K562 (cell line): ENCODE measurements at regions not wholly inside any gene's neighbourhood (a gene's known extent, or its start where the extent isn't known, plus 50 kb on each side); places are given as distances from the start of the nearest gene placed in this dataset.

Source experiments
- GATA2 ChIP-seq: sonication (generic); formaldehyde crosslinking; IDR thresholded peaks from 2 replicates; pipeline ENCODE4 v1.4.0; 2020; ENCODE audit warnings: mild to moderate bottlenecking, missing genetic modification reagents
- MAFK ChIP-seq: IDR thresholded peaks from 2 replicates; pipeline ENCODE4 v1.6.1; 2011; ENCODE audit warnings: low read length, improper control_type of control experiment
- OTX1 ChIP-seq: fragments of 450-650 bp; formaldehyde crosslinking; IDR thresholded peaks from 2 replicates; pipeline ENCODE4 v1.4.0; 2022; ENCODE audit warnings: mild to moderate bottlenecking
- POLR2A ChIP-seq: fragments of 450-650 bp; conservative IDR thresholded peaks from 2 replicates; pipeline ENCODE4 v1.6.1; 2016
- TF ChIP-seq, protein P1 (sequence below): sonication (generic); formaldehyde crosslinking; IDR thresholded peaks from 2 replicates; pipeline ENCODE4 v1.8.0; 2022; ENCODE audit warnings: mild to moderate bottlenecking, low read depth, missing genetic modification reagents

GRCh38 chr2:176653479-176654443 is 384.5 kb downstream of the MTX2 start:
- TF ChIP-seq POLR2A (no peak), OTX1 (CRISPR knock-in tag) (no peak), GATA2 (CRISPR knock-in tag) (no peak), MAFK (no peak)
- TF ChIP-seq, protein P1, sequence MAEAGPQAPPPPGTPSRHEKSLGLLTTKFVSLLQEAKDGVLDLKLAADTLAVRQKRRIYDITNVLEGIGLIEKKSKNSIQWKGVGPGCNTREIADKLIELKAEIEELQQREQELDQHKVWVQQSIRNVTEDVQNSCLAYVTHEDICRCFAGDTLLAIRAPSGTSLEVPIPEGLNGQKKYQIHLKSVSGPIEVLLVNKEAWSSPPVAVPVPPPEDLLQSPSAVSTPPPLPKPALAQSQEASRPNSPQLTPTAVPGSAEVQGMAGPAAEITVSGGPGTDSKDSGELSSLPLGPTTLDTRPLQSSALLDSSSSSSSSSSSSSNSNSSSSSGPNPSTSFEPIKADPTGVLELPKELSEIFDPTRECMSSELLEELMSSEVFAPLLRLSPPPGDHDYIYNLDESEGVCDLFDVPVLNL (CRISPR knock-in tag), result no peak
